ENCODE measurements at regions not wholly inside any gene's neighbourhood (a gene's known extent, or its start where the extent isn't known, plus 50 kb on each side); places are given as distances from the start of the nearest gene placed in this dataset.

GRCh38 chr10:4398602-4399001 is 427.4 kb upstream of the AKR1E2 start:
- no peak for TF ChIP-seq POLR2A (IDR thresholded peaks at IDR 0.05)
- TF ChIP-seq CTCF (IDR thresholded peaks at IDR 0.05), result no peak

Data from testis (tissue), 2 donors.